Caco-2 (cell line): ENCODE measurements at regions not wholly inside any gene's neighbourhood (a gene's known extent, or its start where the extent isn't known, plus 50 kb on each side); places are given as distances from the start of the nearest gene placed in this dataset.

Source experiments
- BruUV-seq: library from RNA; stranded (reverse); fragments of 400-500 nt; replicated peaks from 2 replicates; lab custom pipeline; 2021; lab: Mats Ljungman, UMichigan
- CTCF ChIA-PET: fragments of 300-600 bp; sonication (Branson Sonifier 250); formaldehyde crosslinking; loops from one replicate; lab custom pipeline; 2022; ENCODE audit warnings: antibody characterized with exemption; lab: Charles Lee
- POLR2A ChIA-PET: fragments of 300-600 bp; sonication (Branson Sonifier 250); formaldehyde crosslinking; loops from one replicate; lab custom pipeline; 2022; ENCODE audit warnings: antibody characterized with exemption; lab: Charles Lee
- DNase-seq, 2 experiments: peaks; one replicate each; pipeline versions ENCODE4 v3.0.0 to v3.0.0-alpha.2; 2020 to 2022
- H3K27me3 ChIP-seq: replicated peaks from 2 replicates; pipeline ENCODE4 v1.6.0; 2011; ENCODE audit warnings: low read length; ENCODE audit not compliant: control insufficient read depth, insufficient read depth
- H3K36me3 ChIP-seq: 2 replicates; pipeline ENCODE4 v1.5.1; 2011; ENCODE audit warnings: low read length; ENCODE audit not compliant: control insufficient read depth, insufficient read depth
- H3K4me1 ChIP-seq: fragments of 250-450 bp; sonication (Bioruptor Pico); 2 replicates; pipeline ENCODE4 v1.5.1; 2020; ENCODE audit warnings: mild to moderate bottlenecking
- H3K4me3 ChIP-seq: 2 replicates; pipeline ENCODE4 v1.5.1; 2011; ENCODE audit warnings: low read depth, mild to moderate bottlenecking, control low read depth, low read length
- H3K9me3 ChIP-seq: fragments of 250-450 bp; sonication (Bioruptor Pico); 2 replicates; pipeline ENCODE4 v1.5.1; 2020; ENCODE audit warnings: mild to moderate bottlenecking, moderate library complexity
- H3K27ac Mint-ChIP-seq: one replicate; pipeline ENCODE4 v1.8.0; 2022; ENCODE audit warnings: mixed read lengths; ENCODE audit not compliant: unreplicated experiment
- H3K27me3 Mint-ChIP-seq: one replicate; pipeline ENCODE4 v1.8.0; 2022; ENCODE audit warnings: mixed read lengths; ENCODE audit not compliant: insufficient read depth, unreplicated experiment
- H3K36me3 Mint-ChIP-seq: one replicate; pipeline ENCODE4 v1.8.0; 2022; ENCODE audit warnings: mild to moderate bottlenecking, mixed read lengths; ENCODE audit not compliant: insufficient read depth, unreplicated experiment
- H3K4me1 Mint-ChIP-seq: one replicate; pipeline ENCODE4 v1.8.0; 2022; ENCODE audit warnings: low read depth, mixed read lengths; ENCODE audit not compliant: unreplicated experiment
- H3K4me3 Mint-ChIP-seq: one replicate; pipeline ENCODE4 v1.8.0; 2022; ENCODE audit warnings: mild to moderate bottlenecking, moderate library complexity, mixed read lengths; ENCODE audit not compliant: unreplicated experiment
- H3K9me3 Mint-ChIP-seq: one replicate; pipeline ENCODE4 v1.8.0; 2022; ENCODE audit warnings: mixed read lengths; ENCODE audit not compliant: unreplicated experiment
- intact Hi-C: fragments of 100-400 bp; cut with micrococcal nuclease; formaldehyde crosslinking; loops from one replicate; pipeline ENCODE4 v1.10.0; 2022; ENCODE audit not compliant: unreplicated experiment
- TF ChIP-seq, protein P1 (sequence below), 2 experiments: fragments of 200-600 bp in 1 of 2; IDR thresholded peaks; 1 replicate in 1 of 2; 2 replicates in 1 of 2; pipeline versions ENCODE4 v1.5.1 to v1.8.0; 2011 to 2022; ENCODE audit warnings: antibody characterized with exemption in 1 of 2, control low read depth in 1 of 2, inconsistent platforms in 1 of 2, low read depth in 1 of 2, low read length in 1 of 2, mild to moderate bottlenecking in 1 of 2, moderate library complexity in 1 of 2; ENCODE audit not compliant: insufficient read depth in 1 of 2, severe bottlenecking in 1 of 2, unreplicated experiment in 1 of 2

DNA sequence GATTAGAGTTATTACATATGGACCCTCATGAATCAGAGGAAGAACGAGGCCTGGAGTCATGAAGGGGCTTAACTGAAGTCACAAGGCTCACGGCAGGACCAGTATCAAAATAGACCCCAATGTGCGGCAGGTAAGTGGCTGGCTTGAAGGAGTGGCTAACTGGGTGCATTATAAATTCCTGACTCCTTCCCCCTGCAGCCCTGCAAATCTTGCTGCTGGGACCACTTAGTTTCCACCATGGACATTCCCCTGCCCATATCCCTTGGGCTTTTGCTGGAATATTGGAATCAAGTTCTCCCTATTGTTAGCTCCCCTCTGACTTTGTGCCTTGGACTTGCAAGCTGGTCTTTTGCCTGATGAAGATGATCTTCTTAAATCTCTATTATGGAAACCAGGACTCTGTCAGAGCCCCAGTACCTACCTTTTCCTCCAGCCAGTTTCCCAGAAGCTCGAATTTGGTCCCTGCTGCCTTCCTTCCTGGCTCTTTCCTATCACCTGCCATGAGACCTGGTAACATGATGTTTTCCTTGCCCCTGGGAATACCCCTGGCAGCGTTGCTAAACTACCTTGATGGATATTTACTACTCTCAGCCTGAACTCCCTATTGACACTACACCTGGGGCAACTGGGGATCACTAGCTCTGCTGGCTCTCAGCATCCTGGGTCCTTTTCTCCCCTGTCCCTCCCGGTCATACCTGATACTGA, 156.0 kb upstream of the JUN start:
- H3K27ac Mint-ChIP-seq, result no peak overlapping the region
- H3K4me3 Mint-ChIP-seq, result no peak overlapping the region
- no TSS peak for BruUV-seq
- Histone ChIP-seq H3K4me3 (no peak overlapping the region), H3K9me3 (no peaks in the 10 kb centered on the region), H3K27me3 (no peaks in the 10 kb centered on the region), H3K4me1 (no peaks in the 10 kb centered on the region), H3K36me3 (no peaks in the 10 kb centered on the region)
- H3K27me3 Mint-ChIP-seq, result no peaks in the 10 kb centered on the region
- no peak for DNase-seq
- H3K4me1 Mint-ChIP-seq, result no peaks in the 10 kb centered on the region
- POLR2A ChIA-PET, result no interaction called here
- no peaks in the 10 kb centered on the region for H3K9me3 Mint-ChIP-seq
- TF ChIP-seq, protein P1, sequence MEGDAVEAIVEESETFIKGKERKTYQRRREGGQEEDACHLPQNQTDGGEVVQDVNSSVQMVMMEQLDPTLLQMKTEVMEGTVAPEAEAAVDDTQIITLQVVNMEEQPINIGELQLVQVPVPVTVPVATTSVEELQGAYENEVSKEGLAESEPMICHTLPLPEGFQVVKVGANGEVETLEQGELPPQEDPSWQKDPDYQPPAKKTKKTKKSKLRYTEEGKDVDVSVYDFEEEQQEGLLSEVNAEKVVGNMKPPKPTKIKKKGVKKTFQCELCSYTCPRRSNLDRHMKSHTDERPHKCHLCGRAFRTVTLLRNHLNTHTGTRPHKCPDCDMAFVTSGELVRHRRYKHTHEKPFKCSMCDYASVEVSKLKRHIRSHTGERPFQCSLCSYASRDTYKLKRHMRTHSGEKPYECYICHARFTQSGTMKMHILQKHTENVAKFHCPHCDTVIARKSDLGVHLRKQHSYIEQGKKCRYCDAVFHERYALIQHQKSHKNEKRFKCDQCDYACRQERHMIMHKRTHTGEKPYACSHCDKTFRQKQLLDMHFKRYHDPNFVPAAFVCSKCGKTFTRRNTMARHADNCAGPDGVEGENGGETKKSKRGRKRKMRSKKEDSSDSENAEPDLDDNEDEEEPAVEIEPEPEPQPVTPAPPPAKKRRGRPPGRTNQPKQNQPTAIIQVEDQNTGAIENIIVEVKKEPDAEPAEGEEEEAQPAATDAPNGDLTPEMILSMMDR (IDR thresholded peaks at IDR 0.05; ENCODE audit: insufficient read depth in 1 of 2, low read depth in 1 of 2, low read length in 1 of 2, severe bottlenecking in 1 of 2, unreplicated experiment in 1 of 2), result no peak
- intact Hi-C loops, result no loop called here
- H3K36me3 Mint-ChIP-seq, result no peaks in the 10 kb centered on the region
- CTCF ChIA-PET, result no interaction called here

DNA sequence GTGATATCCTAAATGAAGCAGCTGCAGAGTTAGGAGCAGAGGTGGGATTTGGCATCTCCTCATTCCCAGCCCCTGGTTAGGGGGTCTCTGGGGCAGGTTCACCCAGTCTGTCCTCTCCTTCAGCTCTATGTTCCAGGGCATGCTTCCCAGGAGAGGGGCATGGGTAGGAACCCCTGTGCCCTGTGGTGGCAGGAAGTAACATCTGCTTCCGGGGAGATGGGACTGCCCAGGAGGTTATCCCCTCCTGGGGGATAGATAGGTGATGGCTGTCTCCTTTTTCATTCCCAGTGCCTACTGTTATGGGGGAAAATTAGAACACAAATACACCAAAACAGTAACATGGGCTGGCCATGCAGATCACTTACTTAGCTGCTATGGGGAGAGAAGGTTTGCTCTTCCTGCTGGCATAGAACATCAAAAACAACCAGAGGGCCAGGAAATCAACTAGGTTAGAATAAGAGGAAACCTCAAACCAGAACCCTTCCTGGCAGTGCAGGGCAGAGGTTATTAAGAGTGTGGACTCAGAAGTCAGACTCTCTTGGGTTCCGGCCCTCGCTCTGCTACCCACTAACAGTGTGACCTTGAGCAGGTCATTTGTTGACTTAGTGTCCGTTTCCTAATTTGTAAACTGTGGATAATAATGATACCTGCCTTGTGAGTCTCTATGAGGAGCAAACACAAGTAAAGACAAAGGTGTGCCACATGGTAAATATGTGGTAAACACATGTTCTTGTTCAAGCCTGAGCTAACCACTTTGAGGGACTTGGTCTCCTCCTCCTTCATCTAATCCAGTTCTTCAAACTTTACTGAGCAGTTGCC, 157.8 kb upstream of the JUN start:
- H3K4me1 Mint-ChIP-seq, result no peaks in the 10 kb centered on the region
- no peak overlapping the region for H3K4me3 Mint-ChIP-seq
- no peaks in the 10 kb centered on the region for H3K27me3 Mint-ChIP-seq
- POLR2A ChIA-PET, result no interaction called here
- no peaks in the 10 kb centered on the region for H3K9me3 ChIP-seq
- no peak overlapping the region for H3K27ac Mint-ChIP-seq
- no peaks in the 10 kb centered on the region for H3K9me3 Mint-ChIP-seq
- intact Hi-C loops, result no loop called here
- H3K36me3 ChIP-seq, result no peaks in the 10 kb centered on the region
- no peaks in the 10 kb centered on the region for H3K4me1 ChIP-seq
- no TSS peak for BruUV-seq
- H3K4me3 ChIP-seq, result no peak overlapping the region
- TF ChIP-seq, protein P1 (IDR thresholded peaks at IDR 0.05; ENCODE audit: insufficient read depth in 1 of 2, low read depth in 1 of 2, low read length in 1 of 2, severe bottlenecking in 1 of 2, unreplicated experiment in 1 of 2), result no peak
- no peaks in the 10 kb centered on the region for H3K36me3 Mint-ChIP-seq
- CTCF ChIA-PET, result no interaction called here
- DNase-seq, result no peak
- H3K27me3 ChIP-seq, result no peaks in the 10 kb centered on the region

DNA sequence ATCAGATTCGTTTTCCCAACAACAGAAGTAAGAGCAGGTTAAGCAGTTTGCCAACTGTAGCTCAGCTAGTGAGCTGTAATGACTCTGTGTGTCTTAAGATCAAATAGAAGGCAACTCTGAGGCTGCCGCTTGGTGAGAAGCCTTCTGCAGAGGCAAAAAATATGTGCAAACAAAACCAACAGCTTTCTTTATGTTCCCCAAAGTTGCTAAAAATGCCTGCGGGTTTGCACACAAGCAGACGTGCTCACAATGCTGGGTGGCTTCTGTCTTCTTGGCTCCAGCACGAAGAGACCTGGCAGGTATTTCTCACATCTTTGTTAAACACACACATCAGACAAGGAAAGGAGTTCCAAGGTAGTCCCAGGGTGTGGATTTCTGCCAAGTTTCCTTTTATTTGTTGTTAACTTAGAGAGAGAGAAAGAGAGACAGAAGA, 158.9 kb upstream of the JUN start:
- H3K9me3 ChIP-seq, result no peaks in the 10 kb centered on the region
- TF ChIP-seq, protein P1 (IDR thresholded peaks at IDR 0.05; ENCODE audit: insufficient read depth in 1 of 2, low read depth in 1 of 2, low read length in 1 of 2, severe bottlenecking in 1 of 2, unreplicated experiment in 1 of 2), result no peak
- H3K27ac Mint-ChIP-seq, result no peak overlapping the region
- H3K4me1 Mint-ChIP-seq, result no peaks in the 10 kb centered on the region
- no peak overlapping the region for H3K4me3 ChIP-seq
- POLR2A ChIA-PET, result no interaction called here
- no peaks in the 10 kb centered on the region for H3K4me1 ChIP-seq
- H3K27me3 Mint-ChIP-seq, result no peaks in the 10 kb centered on the region
- CTCF ChIA-PET, result no interaction called here
- no peak overlapping the region for H3K4me3 Mint-ChIP-seq
- BruUV-seq, result no TSS peak
- no peaks in the 10 kb centered on the region for H3K27me3 ChIP-seq
- H3K9me3 Mint-ChIP-seq, result no peaks in the 10 kb centered on the region
- intact Hi-C loops, result no loop called here
- DNase-seq, result no peak
- H3K36me3 ChIP-seq, result no peaks in the 10 kb centered on the region
- no peaks in the 10 kb centered on the region for H3K36me3 Mint-ChIP-seq
